IPS-NIHi7 (cell line): ENCODE measurements at regions not wholly inside any gene's neighbourhood (a gene's known extent, or its start where the extent isn't known, plus 50 kb on each side); places are given as distances from the start of the nearest gene placed in this dataset.

Source experiments
- DNase-seq: peaks from one replicate; pipeline ENCODE4 v3.0.0; 2012; ENCODE audit warnings: mixed read lengths; ENCODE audit errors: extremely low spot score

- no peak for DNase-seq
These were observed 243.8 kb downstream of the MATN1 start for GRCh38 chr1:30479575-30479974.

GRCh38 chr1:30478799-30479563, 244.4 kb downstream of the MATN1 start:
- no peak for DNase-seq

GRCh38 chr1:30478283-30478682, 245.1 kb downstream of the MATN1 start:
- DNase-seq: no peak

GRCh38 chr1:30477588-30477987, 245.8 kb downstream of the MATN1 start:
- DNase-seq: no peak

GRCh38 chr1:30476911-30477459, 246.4 kb downstream of the MATN1 start:
- no peak for DNase-seq

- DNase-seq: no peak
These were observed 246.9 kb downstream of the MATN1 start for GRCh38 chr1:30476476-30476875.

GRCh38 chr1:30475966-30476365, 247.4 kb downstream of the MATN1 start:
- no peak for DNase-seq

GRCh38 chr1:30475201-30475600, 248.2 kb downstream of the MATN1 start:
- no peak for DNase-seq

- no peak for DNase-seq
These were observed 248.6 kb downstream of the MATN1 start for GRCh38 chr1:30474818-30475200.

GRCh38 chr1:30473922-30474817, 249.2 kb downstream of the MATN1 start:
- DNase-seq: no peak

- no peak for DNase-seq
These were observed 250.9 kb downstream of the MATN1 start for GRCh38 chr1:30472526-30472925.

GRCh38 chr1:30472009-30472408, 251.4 kb downstream of the MATN1 start:
- DNase-seq: no peak

- no peak for DNase-seq
These were observed 252.1 kb downstream of the MATN1 start for GRCh38 chr1:30471307-30471706.

- DNase-seq: no peak
These were observed 254.0 kb downstream of the MATN1 start for GRCh38 chr1:30469426-30469825.

- no peak for DNase-seq
These were observed 256.3 kb downstream of the MATN1 start for GRCh38 chr1:30467101-30467500.

GRCh38 chr1:30466610-30467009, 256.8 kb downstream of the MATN1 start:
- no peak for DNase-seq

- DNase-seq: no peak
These were observed 257.4 kb downstream of the MATN1 start for GRCh38 chr1:30466026-30466425.

GRCh38 chr1:30465096-30465495, 258.3 kb downstream of the MATN1 start:
- DNase-seq: no peak

- DNase-seq: no peak
These were observed 259.2 kb downstream of the MATN1 start for GRCh38 chr1:30464187-30464617.

- DNase-seq: no peak
These were observed 260.5 kb downstream of the MATN1 start for GRCh38 chr1:30462826-30463425.

GRCh38 chr1:30462166-30462565, 261.2 kb downstream of the MATN1 start:
- DNase-seq: no peak

GRCh38 chr1:30461640-30462039, 261.7 kb downstream of the MATN1 start:
- DNase-seq: no peak
